SK-N-SH (cell line): ENCODE measurements at regions not wholly inside any gene's neighbourhood (a gene's known extent, or its start where the extent isn't known, plus 50 kb on each side); places are given as distances from the start of the nearest gene placed in this dataset.
A peak's percentile ranks its signal among the peaks of the same experiment; 100 is the strongest.

Experiments
- CTCF ChIA-PET: fragments of 300-600, 350-600 bp; formaldehyde crosslinking; extraction: SDS; loops from one replicate; lab custom pipeline; 2021; lab: Yijun Ruan, JAX
- POLR2A ChIA-PET: fragments of 350-600 bp; sonication (Branson Sonifier 250); formaldehyde crosslinking; extraction: SDS; loops from one replicate; lab custom pipeline; 2020; ENCODE audit warnings: antibody characterized with exemption, inconsistent platforms; lab: Yijun Ruan, JAX
- DNase-seq: peaks from one replicate; pipeline ENCODE4 v3.0.0; 2012
- H2AFZ ChIP-seq: fragments of 200-600 bp; sonication (generic); 2 replicates; pipeline ENCODE4 v1.8.1; 2016; ENCODE audit warnings: antibody characterized with exemption, mild to moderate bottlenecking, low read depth
- H3F3A ChIP-seq: fragments of 200-600 bp; sonication (generic); replicated peaks from 2 replicates; pipeline ENCODE3; 2016; ENCODE audit warnings: antibody characterized with exemption, mild to moderate bottlenecking; ENCODE audit not compliant: insufficient read depth
- H3K27ac ChIP-seq, 2 experiments: fragments of 200-500 bp in 1 of 2; fragments of 200-600 bp in 1 of 2; sonication (Bioruptor generic) in 1 of 2; sonication (generic), shearing (Covaris generic) in 1 of 2; 2 replicates each; pipeline versions ENCODE4 v1.5.1 to v1.6.1; 2014 to 2016; ENCODE audit warnings: low read depth in 2 of 2, inconsistent platforms in 1 of 2, low read length in 1 of 2, mild to moderate bottlenecking in 1 of 2, mixed read lengths in 1 of 2
- H3K27me3 ChIP-seq: fragments of 200-600 bp; sonication (generic), shearing (Covaris generic); 2 replicates; pipeline ENCODE4 v1.6.1; 2016; ENCODE audit warnings: mixed run types; ENCODE audit not compliant: insufficient read depth
- H3K36me3 ChIP-seq, 2 experiments: fragments of 200-500 bp in 1 of 2; fragments of 200-600 bp in 1 of 2; sonication (Bioruptor generic) in 1 of 2; sonication (generic) in 1 of 2; replicated peaks in 1 of 2; 2 replicates each; pipeline versions ENCODE3 to v1.5.1; 2014 to 2016; ENCODE audit warnings: low read length in 1 of 2, mild to moderate bottlenecking in 1 of 2; ENCODE audit not compliant: insufficient read depth in 2 of 2, control insufficient read depth in 1 of 2
- H3K4me1 ChIP-seq, 2 experiments: fragments of 200-500 bp in 1 of 2; fragments of 200-600 bp in 1 of 2; sonication (Bioruptor generic) in 1 of 2; sonication (generic), shearing (Covaris generic) in 1 of 2; 2 replicates each; pipeline versions ENCODE4 v1.5.1 to v1.6.1; 2014 to 2016; ENCODE audit warnings: low read depth in 1 of 2, low read length in 1 of 2, mixed run types in 1 of 2; ENCODE audit not compliant: insufficient read depth in 2 of 2, control insufficient read depth in 1 of 2
- H3K4me2 ChIP-seq: fragments of 200-600 bp; sonication (generic), shearing (Covaris generic); 2 replicates; pipeline ENCODE4 v1.6.1; 2017; ENCODE audit warnings: mixed run types
- H3K4me3 ChIP-seq, 2 experiments: fragments of 200-500 bp in 1 of 2; fragments of 200-600 bp in 1 of 2; sonication (Bioruptor generic) in 1 of 2; sonication (generic), shearing (Covaris generic) in 1 of 2; 2 replicates each; pipeline versions ENCODE4 v1.5.1 to v1.8.1; 2014 to 2016; ENCODE audit warnings: low read depth in 2 of 2, inconsistent platforms in 1 of 2, low read length in 1 of 2, mild to moderate bottlenecking in 1 of 2, mixed read lengths in 1 of 2, moderate library complexity in 1 of 2
- H3K79me2 ChIP-seq: fragments of 200-600 bp; sonication (generic); 2 replicates; pipeline ENCODE4 v1.8.1; 2017; ENCODE audit warnings: mild to moderate bottlenecking; ENCODE audit not compliant: insufficient read depth
- H3K9ac ChIP-seq: fragments of 200-600 bp; sonication (generic); 2 replicates; pipeline ENCODE4 v1.6.1; 2017; ENCODE audit warnings: mixed run types
- H3K9me2 ChIP-seq: fragments of 200-600 bp; sonication (generic); 2 replicates; pipeline ENCODE4 v1.6.1; 2017; ENCODE audit warnings: mixed run types
- H3K9me3 ChIP-seq: fragments of 200-600 bp; sonication (generic); 2 replicates; pipeline ENCODE4 v1.6.1; 2017; ENCODE audit warnings: mixed run types, mild to moderate bottlenecking, moderate library complexity
- H4K20me1 ChIP-seq: fragments of 200-600 bp; sonication (generic); 2 replicates; pipeline ENCODE4 v1.6.1; 2017; ENCODE audit warnings: mild to moderate bottlenecking, mixed run types; ENCODE audit not compliant: insufficient read depth
- CHD2 ChIP-seq: fragments of 150-350 bp; IDR thresholded peaks from 2 replicates; pipeline ENCODE4 v1.6.1; 2018; ENCODE audit warnings: low read length; ENCODE audit not compliant: partially characterized antibody
- CTCF ChIP-seq: fragments of 200-600 bp; sonication (generic); IDR thresholded peaks from 2 replicates; pipeline ENCODE4 v1.6.1; 2017; ENCODE audit warnings: antibody characterized with exemption, mild to moderate bottlenecking, moderate library complexity
- ELF1 ChIP-seq: IDR thresholded peaks from 2 replicates; pipeline ENCODE4 v1.4.0; 2012
- EP300 ChIP-seq, 2 experiments: IDR thresholded peaks; 2 replicates each; pipeline versions ENCODE4 v1.4.0 to v1.6.1; 2012; ENCODE audit warnings: borderline replicate concordance in 1 of 2, low read depth in 1 of 2, low read length in 1 of 2
- EZH2phosphoT487 ChIP-seq: fragments of 200-600 bp; sonication (generic); IDR thresholded peaks from 2 replicates; pipeline ENCODE4 v1.6.1; 2017; ENCODE audit warnings: low read depth, mixed run types, mild to moderate bottlenecking, antibody characterized with exemption, moderate library complexity, borderline replicate concordance
- GATA2 ChIP-seq: sonication (generic); formaldehyde crosslinking; IDR thresholded peaks from 2 replicates; pipeline ENCODE4 v1.5.0; 2020; ENCODE audit warnings: mild to moderate bottlenecking, missing genetic modification reagents
- IRF3 ChIP-seq: fragments of 150-350 bp; IDR thresholded peaks from 2 replicates; pipeline ENCODE4 v1.6.1; 2016; ENCODE audit warnings: mild to moderate bottlenecking, low read depth, low read length
- JUND ChIP-seq: IDR thresholded peaks from 2 replicates; pipeline ENCODE4 v1.4.0; 2012
- MEF2A ChIP-seq: IDR thresholded peaks from 2 replicates; pipeline ENCODE4 v1.4.0; 2012; ENCODE audit warnings: low read depth, borderline replicate concordance
- MXI1 ChIP-seq: IDR thresholded peaks from 2 replicates; pipeline ENCODE4 v1.6.1; 2012; ENCODE audit warnings: mild to moderate bottlenecking, low read depth, low read length, improper control_type of control experiment
- NFIC ChIP-seq: IDR thresholded peaks from 2 replicates; pipeline ENCODE4 v1.4.0; 2012; ENCODE audit warnings: borderline replicate concordance
- POLR2AphosphoS5 ChIP-seq: IDR thresholded peaks from 2 replicates; pipeline ENCODE4 v1.6.1; 2012; ENCODE audit warnings: low read depth, low read length
- RFX5 ChIP-seq: IDR thresholded peaks from 2 replicates; pipeline ENCODE4 v1.6.1; 2012; ENCODE audit warnings: mild to moderate bottlenecking, improper control_type of control experiment, low read length
- RXRA ChIP-seq: IDR thresholded peaks from 2 replicates; pipeline ENCODE4 v1.4.0; 2012; ENCODE audit warnings: low read depth, mild to moderate bottlenecking, borderline replicate concordance
- SIN3A ChIP-seq: IDR thresholded peaks from 2 replicates; pipeline ENCODE4 v1.6.1; 2012; ENCODE audit warnings: low read depth, mild to moderate bottlenecking, low read length, moderate library complexity, borderline replicate concordance
- SMC3 ChIP-seq: IDR thresholded peaks from 2 replicates; pipeline ENCODE4 v1.6.1; 2012; ENCODE audit warnings: low read depth, low read length, improper control_type of control experiment
- TAF1 ChIP-seq: IDR thresholded peaks from 2 replicates; pipeline ENCODE4 v1.6.1; 2012; ENCODE audit warnings: low read depth, mild to moderate bottlenecking, low read length, moderate library complexity, borderline replicate concordance
- TCF12 ChIP-seq: IDR thresholded peaks from 2 replicates; pipeline ENCODE4 v1.4.0; 2012
- TEAD4 ChIP-seq: IDR thresholded peaks from 2 replicates; pipeline ENCODE4 v1.4.0; 2012; ENCODE audit warnings: mild to moderate bottlenecking, borderline replicate concordance; ENCODE audit not compliant: insufficient read depth
- USF1 ChIP-seq: IDR thresholded peaks from 2 replicates; pipeline ENCODE4 v1.4.0; 2012; ENCODE audit warnings: low read depth, borderline replicate concordance
- USF2 ChIP-seq: fragments of 150-350 bp; IDR thresholded peaks from 2 replicates; pipeline ENCODE4 v1.6.1; 2017; ENCODE audit warnings: antibody characterized with exemption, low read length, low read depth, borderline replicate concordance
- YY1 ChIP-seq: IDR thresholded peaks from 2 replicates; pipeline ENCODE4 v1.4.0; 2012; ENCODE audit warnings: low read depth, mild to moderate bottlenecking
- ZBTB33 ChIP-seq: IDR thresholded peaks from 2 replicates; pipeline ENCODE4 v1.4.0; 2012; ENCODE audit warnings: low read depth, borderline replicate concordance
- WGBS: methylation state at CpG from one replicate; pipeline ENCODE4 v1.1.6; 2017; ENCODE audit warnings: low lambda C conversion rate; 5-methylcytosine and 5-hydroxymethylcytosine counted together

- TF ChIP-seq USF2 (no peak), TAF1 (no peak), SMC3 (no peak), CHD2 (no peak), TEAD4 (no peak), MEF2A (no peak), MXI1 (no peak), CTCF (no peak)
- Histone ChIP-seq H3K27me3 (no peaks in the 10 kb centered on the region), H3F3A (no peaks in the 10 kb centered on the region), H3K9ac (no peak overlapping the region), H3K9me2 (no peaks in the 10 kb centered on the region), H3K4me2 (no peak overlapping the region), H3K27ac (no peak overlapping the region), H3K4me3 (no peak overlapping the region), H2AFZ (no peak overlapping the region), H3K9me3 (no peaks in the 10 kb centered on the region), H4K20me1 (no peaks in the 10 kb centered on the region), H3K4me1 (peaks cover 0 to 5% of the 10 kb centered on the region in 2 experiments; a peak in 2 of 4 replicates), H3K36me3 (no peaks in the 10 kb centered on the region), H3K79me2 (no peaks in the 10 kb centered on the region)
- DNase-seq, result no peak
- ChIA-PET CTCF (no interaction called here), POLR2A (no interaction called here)
- 38% methylated on average over 3 of the region's 3 CpGs for WGBS
These were observed 354.6 kb downstream of the SEC16B start for GRCh38 chr1:177615251-177615650.

GRCh38 chr1:177611402-177611801, 358.5 kb downstream of the SEC16B start:
- H3K27me3 ChIP-seq, result no peaks in the 10 kb centered on the region
- no peaks in the 10 kb centered on the region for H3K36me3 ChIP-seq
- POLR2A ChIA-PET, result interaction anchor here (0.6 kb wide), 1 partner anchor 1189 kb away, joined by 3 read pairs; no protein-coding TSS in a partner anchor
- no peaks in the 10 kb centered on the region for H3K79me2 ChIP-seq
- no peak overlapping the region for H3K4me2 ChIP-seq
- peak; percentile 80 for DNase-seq
- no peak overlapping the region for H2AFZ ChIP-seq
- H4K20me1 ChIP-seq, result no peaks in the 10 kb centered on the region
- H3K4me1 ChIP-seq, result peaks cover 0 to 5% of the 10 kb centered on the region in 2 experiments; a peak in 2 of 4 replicates
- H3K9me2 ChIP-seq, result no peaks in the 10 kb centered on the region
- H3K4me3 ChIP-seq, result no peak overlapping the region
- H3K9me3 ChIP-seq, result no peaks in the 10 kb centered on the region
- WGBS, result 35% methylated on average over 1 of the region's 1 CpG
- CTCF ChIA-PET, result interaction anchor here (0.6 kb wide), 1 partner anchor 15 kb away, joined by 3 read pairs; no protein-coding TSS in a partner anchor
- no peaks in the 10 kb centered on the region for H3F3A ChIP-seq
- no peak overlapping the region for H3K9ac ChIP-seq
- H3K27ac ChIP-seq, result no peak overlapping the region
- TF ChIP-seq ZBTB33 (no peak), RFX5 (no peak), USF1 (no peak), EZH2phosphoT487 (no peak), EP300 (IDR thresholded peaks at IDR 0.05; ENCODE audit: borderline replicate concordance in 1 of 2, low read depth in 1 of 2, low read length in 1 of 2) (peak in 1 of 2 experiments; percentile 91; a peak in 2 of 4 replicates), RXRA (no peak), POLR2AphosphoS5 (no peak), GATA2 (CRISPR knock-in tag) (peak; percentile 83), CHD2 (peak; percentile 77), JUND (no peak), TCF12 (peak; percentile 44; the same call in 1 of the 2 replicates), TEAD4 (no peak), SIN3A (no peak), IRF3 (no peak), ELF1 (no peak), YY1 (no peak), NFIC (no peak)
